Endothelial cell of umbilical vein (primary cell): ENCODE measurements at regions not wholly inside any gene's neighbourhood (a gene's known extent, or its start where the extent isn't known, plus 50 kb on each side); places are given as distances from the start of the nearest gene placed in this dataset.

Source experiments
- BruUV-seq: library from RNA; stranded (reverse); fragments of 400-500 nt; replicated peaks from 2 replicates; lab custom pipeline; 2021; lab: Mats Ljungman, UMichigan
- CTCF ChIA-PET: fragments of 300-600, 350-600 bp; sonication (Branson Sonifier 250); formaldehyde crosslinking; loops from one replicate; lab custom pipeline; 2021; ENCODE audit warnings: antibody characterized with exemption, inconsistent platforms; lab: Charles Lee
- POLR2A ChIA-PET: fragments of 300-600, 350-600 bp; sonication (Branson Sonifier 250); formaldehyde crosslinking; loops from one replicate; lab custom pipeline; 2021; ENCODE audit warnings: antibody characterized with exemption, inconsistent platforms; lab: Charles Lee
- DNase-seq: peaks from one replicate; pipeline ENCODE4 v3.0.0-alpha.2; 2011; ENCODE audit warnings: low read depth, low spot score
- FAIRE-seq: peaks from 2 replicates; lab custom pipeline; 2011; peaks lifted over from hg19 to GRCh38; lab: Jason Lieb, UNC
- H2AFZ ChIP-seq: 2 replicates; pipeline ENCODE4 v1.6.0; 2012; ENCODE audit warnings: low read depth, low read length, control low read depth, inconsistent platforms
- H3K27ac ChIP-seq: 2 replicates; pipeline ENCODE4 v1.5.1; 2011; ENCODE audit warnings: low read depth, mild to moderate bottlenecking, control low read depth, low read length, moderate library complexity; ENCODE audit not compliant: insufficient read depth
- H3K27me3 ChIP-seq, 2 experiments: 2 replicates each; pipeline versions ENCODE4 v1.6.0 to v1.6.1; 2011; ENCODE audit warnings: low read length in 2 of 2, mixed read lengths in 1 of 2; ENCODE audit not compliant: control insufficient read depth in 2 of 2, insufficient read depth in 2 of 2
- H3K36me3 ChIP-seq, 2 experiments: 2 replicates in 1 of 2; 3 replicates in 1 of 2; pipeline ENCODE4 v1.5.1; 2011; ENCODE audit warnings: low read length in 2 of 2, mild to moderate bottlenecking in 1 of 2, moderate library complexity in 1 of 2; ENCODE audit not compliant: control insufficient read depth in 2 of 2, insufficient read depth in 2 of 2; ENCODE audit errors: extremely low read depth in 1 of 2
- H3K4me1 ChIP-seq: 3 replicates; pipeline ENCODE4 v1.5.1; 2011; ENCODE audit warnings: mild to moderate bottlenecking, low read length; ENCODE audit not compliant: control insufficient read depth, insufficient read depth; ENCODE audit errors: extremely low read depth
- H3K4me2 ChIP-seq: 2 replicates; pipeline ENCODE4 v1.6.1; 2011; ENCODE audit warnings: low read length, control low read depth, mixed read lengths; ENCODE audit not compliant: insufficient read depth
- H3K4me3 ChIP-seq, 3 experiments: fragments of 200-600 bp in 1 of 3; sonication (generic), shearing (Covaris generic) in 1 of 3; replicated peaks in 1 of 3; 2 replicates each; pipeline ENCODE4 v1.5.1; 2011 to 2016; ENCODE audit warnings: control low read depth in 3 of 3, low read length in 3 of 3, mild to moderate bottlenecking in 2 of 3, inconsistent platforms in 1 of 3, low read depth in 1 of 3, moderate library complexity in 1 of 3; ENCODE audit not compliant: insufficient read depth in 1 of 3
- H3K79me2 ChIP-seq: 2 replicates; pipeline ENCODE4 v1.6.0; 2012; ENCODE audit warnings: low read length, inconsistent platforms; ENCODE audit not compliant: control insufficient read depth, insufficient read depth
- H3K9ac ChIP-seq: replicated peaks from 2 replicates; pipeline ENCODE3; 2011; ENCODE audit warnings: low read length, control low read depth; ENCODE audit not compliant: insufficient read depth; ENCODE audit errors: extremely low read depth
- H3K9me1 ChIP-seq: replicated peaks from 3 replicates; pipeline ENCODE4 v1.6.0; 2011; ENCODE audit warnings: mild to moderate bottlenecking, low read length; ENCODE audit not compliant: control insufficient read depth, insufficient read depth; ENCODE audit errors: extremely low read depth
- H3K9me3 ChIP-seq: replicated peaks from 2 replicates; pipeline ENCODE4 v1.5.1; 2012; ENCODE audit warnings: low read length, inconsistent platforms; ENCODE audit not compliant: control insufficient read depth, insufficient read depth
- H4K20me1 ChIP-seq: replicated peaks from 2 replicates; pipeline ENCODE3; 2011; ENCODE audit warnings: mild to moderate bottlenecking, low read length; ENCODE audit not compliant: control insufficient read depth, insufficient read depth; ENCODE audit errors: extremely low read depth
- CTCF ChIP-seq, 2 donors: IDR thresholded peaks; 1 replicate in 1 of 2; 2 replicates in 1 of 2; pipeline ENCODE4 v1.5.1; 2011; ENCODE audit warnings: low read length in 2 of 2, mild to moderate bottlenecking in 2 of 2, moderate library complexity in 2 of 2, control low read depth in 1 of 2, inconsistent platforms in 1 of 2, low read depth in 1 of 2; ENCODE audit not compliant: insufficient read depth in 1 of 2; ENCODE audit errors: extremely low read depth in 1 of 2
- EZH2 ChIP-seq: IDR thresholded peaks from 2 replicates; pipeline ENCODE4 v1.6.1; 2012; ENCODE audit warnings: borderline replicate concordance, low read depth, mild to moderate bottlenecking, moderate library complexity, low read length, inconsistent platforms; ENCODE audit not compliant: severe bottlenecking
- FOS ChIP-seq: IDR thresholded peaks from 2 replicates; pipeline ENCODE4 v1.6.1; 2011; ENCODE audit warnings: mild to moderate bottlenecking, low read length, moderate library complexity, borderline replicate concordance; ENCODE audit not compliant: insufficient read depth
- GATA2 ChIP-seq: IDR thresholded peaks from 2 replicates; pipeline ENCODE4 v1.7.0; 2011; ENCODE audit warnings: low read depth, mild to moderate bottlenecking, moderate library complexity, mixed read lengths, low read length; ENCODE audit not compliant: insufficient read length, insufficient read depth
- JUN ChIP-seq: IDR thresholded peaks from 2 replicates; pipeline ENCODE4 v1.6.1; 2011; ENCODE audit warnings: borderline replicate concordance, low read depth; ENCODE audit not compliant: insufficient read length, insufficient read depth
- MAX ChIP-seq: IDR thresholded peaks from 2 replicates; pipeline ENCODE4 v1.6.1; 2011; ENCODE audit not compliant: insufficient read depth, insufficient read length
- MYC ChIP-seq: IDR thresholded peaks from one replicate; pipeline ENCODE4 v1.6.1; 2011; ENCODE audit warnings: mild to moderate bottlenecking, low read depth, low read length
- POLR2A ChIP-seq: IDR thresholded peaks from 2 replicates; pipeline ENCODE4 v1.6.1; 2012; ENCODE audit warnings: low read depth, mild to moderate bottlenecking, control low read depth, low read length
- POLR2AphosphoS5 ChIP-seq: IDR thresholded peaks from 2 replicates; pipeline ENCODE4 v1.6.1; 2012; ENCODE audit warnings: low read depth, mild to moderate bottlenecking, control low read depth, low read length, moderate library complexity; ENCODE audit not compliant: insufficient read depth
- dilution Hi-C: fragments of 300-500 bp; cut with MboI; formaldehyde crosslinking; loops from one replicate; pipeline ENCODE4 v1.15.0; 2019; ENCODE audit warnings: low sequenced_read_pairs; ENCODE audit not compliant: extremely low pct_ligation_motif_present
- intact Hi-C: fragments of 100-400 bp; cut with micrococcal nuclease; formaldehyde crosslinking; loops from one replicate; pipeline ENCODE4 v1.10.0; 2022

GRCh38 chr2:83665154-83665553 lies 793.9 kb downstream of the SUCLG1 start:
- no peak overlapping the region for H2AFZ ChIP-seq
- H3K27ac ChIP-seq, result peak overlapping the region; percentile 82
- no peak overlapping the region for H3K4me3 ChIP-seq
- dilution Hi-C loops (no loop called here), intact Hi-C loops (loop anchor here (10.0 kb wide), 1 partner anchor 610 kb away; no protein-coding TSS in a partner anchor)
- no peaks in the 10 kb centered on the region for H3K27me3 ChIP-seq
- no peaks in the 10 kb centered on the region for H3K9me1 ChIP-seq
- H3K4me1 ChIP-seq, result peaks cover 7% of the 10 kb centered on the region
- H3K4me2 ChIP-seq, result peak overlapping the region; percentile 36
- no peaks in the 10 kb centered on the region for H3K9me3 ChIP-seq
- ChIA-PET CTCF (no interaction called here), POLR2A (no interaction called here)
- H3K9ac ChIP-seq, result peak overlapping the region; percentile 1
- no TSS peak for BruUV-seq
- TF ChIP-seq POLR2AphosphoS5 (no peak), POLR2A (no peak), MAX (no peak), GATA2 (no peak), FOS (no peak), JUN (no peak), MYC (no peak), CTCF (IDR thresholded peaks at IDR 0.05; ENCODE audit: extremely low read depth in 1 of 2, insufficient read depth in 1 of 2, low read depth in 1 of 2, low read length in 2 of 2) (no peak), EZH2 (no peak)
- no peaks in the 10 kb centered on the region for H3K36me3 ChIP-seq
- no peaks in the 10 kb centered on the region for H3K79me2 ChIP-seq
- no peak for DNase-seq
- FAIRE-seq, result no peak
- H4K20me1 ChIP-seq, result no peaks in the 10 kb centered on the region
